Panc1 (cell line): ENCODE measurements at regions not wholly inside any gene's neighbourhood (a gene's known extent, or its start where the extent isn't known, plus 50 kb on each side); places are given as distances from the start of the nearest gene placed in this dataset.

ENCODE experiments used
- ATAC-seq: fragments of 200-7000 bp; cut with Tn5 transposase; 2 replicates; pipeline ENCODE4 v1.9.1; 2020; ENCODE audit warnings: mild to moderate bottlenecking, moderate library complexity
- BruUV-seq: library from RNA; stranded (reverse); fragments of 400-500 nt; replicated peaks from 2 replicates; lab custom pipeline; 2021; lab: Mats Ljungman, UMichigan
- CTCF ChIA-PET: fragments of 300-600 bp; sonication (Branson Sonifier 250); formaldehyde crosslinking; loops from one replicate; lab custom pipeline; 2022; ENCODE audit warnings: antibody characterized with exemption; lab: Charles Lee
- POLR2A ChIA-PET: fragments of 300-600 bp; sonication (Branson Sonifier 250); formaldehyde crosslinking; loops from one replicate; lab custom pipeline; 2022; ENCODE audit warnings: antibody characterized with exemption; lab: Charles Lee
- DNase-seq: peaks from one replicate; pipeline ENCODE4 v3.0.0-alpha.2; 2010; ENCODE audit warnings: low read depth, low spot score
- H3K27ac ChIP-seq: 2 replicates; pipeline ENCODE4 v1.5.1; 2011; ENCODE audit warnings: mild to moderate bottlenecking, low read length, inconsistent platforms
- H3K27me3 ChIP-seq: fragments of 200-500 bp; sonication (Bioruptor generic); 2 replicates; pipeline ENCODE4 v1.6.0; 2014; ENCODE audit warnings: low read length, inconsistent platforms; ENCODE audit not compliant: control insufficient read depth, insufficient read depth
- H3K36me3 ChIP-seq: fragments of 200-500 bp; sonication (Bioruptor generic); 2 replicates; pipeline ENCODE4 v1.5.1; 2014; ENCODE audit warnings: inconsistent platforms, mild to moderate bottlenecking, low read length, moderate library complexity; ENCODE audit not compliant: control insufficient read depth, insufficient read depth
- H3K4me1 ChIP-seq: 2 replicates; pipeline ENCODE4 v1.5.1; 2011; ENCODE audit warnings: inconsistent platforms, mild to moderate bottlenecking, low read length, moderate library complexity; ENCODE audit not compliant: control insufficient read depth, insufficient read depth
- H3K4me3 ChIP-seq, 2 experiments: 2 replicates each; pipeline ENCODE4 v1.5.1; 2011 to 2012; ENCODE audit warnings: low read depth in 2 of 2, low read length in 2 of 2, mild to moderate bottlenecking in 2 of 2, inconsistent platforms in 1 of 2, moderate library complexity in 1 of 2
- H3K9me3 ChIP-seq: fragments of 200-500 bp; sonication (Bioruptor generic); 2 replicates; pipeline ENCODE4 v1.5.1; 2014; ENCODE audit warnings: low read depth, mild to moderate bottlenecking, inconsistent platforms, low read length, moderate library complexity; ENCODE audit not compliant: control insufficient read depth, insufficient read depth
- POLR2AphosphoS5 ChIP-seq: IDR thresholded peaks from 2 replicates; pipeline ENCODE4 v1.6.1; 2012; ENCODE audit warnings: mild to moderate bottlenecking, low read depth, low read length, moderate library complexity
- SIN3A ChIP-seq: IDR thresholded peaks from 2 replicates; pipeline ENCODE4 v1.6.1; 2012; ENCODE audit warnings: low read depth, mild to moderate bottlenecking, low read length, moderate library complexity, borderline replicate concordance; ENCODE audit not compliant: insufficient read depth
- TCF7L2 ChIP-seq: IDR thresholded peaks from 2 replicates; pipeline ENCODE4 v1.6.1; 2011; ENCODE audit warnings: mild to moderate bottlenecking, low read depth, low read length, inconsistent platforms
- in situ Hi-C: cut with HindIII; loops from 2 replicates; pipeline ENCODE4 v1.10.0; 2016; ENCODE audit warnings: low sequenced_read_pairs, low pct_unique_long_range_greater_than_20kb
- intact Hi-C: fragments of 100-400 bp; cut with micrococcal nuclease; formaldehyde crosslinking; loops from one replicate; pipeline ENCODE4 v1.10.0; 2022; ENCODE audit not compliant: unreplicated experiment
- TF ChIP-seq, protein P1 (sequence below), 2 experiments: IDR thresholded peaks; 2 replicates each; pipeline ENCODE4 v1.6.1; 2011 to 2012; ENCODE audit warnings: low read depth in 2 of 2, control low read depth in 1 of 2, low read length in 1 of 2, mild to moderate bottlenecking in 1 of 2, moderate library complexity in 1 of 2; ENCODE audit not compliant: insufficient read depth in 1 of 2
- TF ChIP-seq, protein P2 (sequence below): fragments of 450-650 bp; IDR thresholded peaks from 2 replicates; pipeline ENCODE4 v1.5.1; 2017; ENCODE audit warnings: mild to moderate bottlenecking

DNA sequence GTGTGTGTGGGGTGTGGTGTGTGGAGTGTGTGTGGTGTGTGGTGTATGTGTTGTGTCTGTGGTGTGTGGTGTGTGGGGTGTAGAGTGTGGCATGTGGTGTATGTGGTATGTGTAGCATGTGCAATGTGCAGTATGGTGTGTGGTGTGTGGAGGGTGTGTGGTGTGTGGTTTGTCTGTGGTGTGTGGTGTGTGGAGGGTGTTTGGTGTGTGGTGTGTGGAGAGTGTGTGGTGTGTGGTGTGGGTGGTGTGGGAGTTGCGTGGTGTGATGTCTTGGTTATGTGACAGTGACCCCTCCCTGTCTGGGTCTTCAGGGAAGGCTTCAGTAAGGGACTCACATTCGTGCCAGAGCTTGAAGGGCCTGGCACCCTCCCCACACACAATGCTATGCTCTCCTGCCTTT is 718.2 kb upstream of the SOX11 start:
- ATAC-seq, result no peak
- H3K4me3 ChIP-seq, result no peak overlapping the region
- no peaks in the 10 kb centered on the region for H3K27me3 ChIP-seq
- DNase-seq, result no peak
- BruUV-seq, result no TSS peak
- no peaks in the 10 kb centered on the region for H3K4me1 ChIP-seq
- TF ChIP-seq, protein P1, sequence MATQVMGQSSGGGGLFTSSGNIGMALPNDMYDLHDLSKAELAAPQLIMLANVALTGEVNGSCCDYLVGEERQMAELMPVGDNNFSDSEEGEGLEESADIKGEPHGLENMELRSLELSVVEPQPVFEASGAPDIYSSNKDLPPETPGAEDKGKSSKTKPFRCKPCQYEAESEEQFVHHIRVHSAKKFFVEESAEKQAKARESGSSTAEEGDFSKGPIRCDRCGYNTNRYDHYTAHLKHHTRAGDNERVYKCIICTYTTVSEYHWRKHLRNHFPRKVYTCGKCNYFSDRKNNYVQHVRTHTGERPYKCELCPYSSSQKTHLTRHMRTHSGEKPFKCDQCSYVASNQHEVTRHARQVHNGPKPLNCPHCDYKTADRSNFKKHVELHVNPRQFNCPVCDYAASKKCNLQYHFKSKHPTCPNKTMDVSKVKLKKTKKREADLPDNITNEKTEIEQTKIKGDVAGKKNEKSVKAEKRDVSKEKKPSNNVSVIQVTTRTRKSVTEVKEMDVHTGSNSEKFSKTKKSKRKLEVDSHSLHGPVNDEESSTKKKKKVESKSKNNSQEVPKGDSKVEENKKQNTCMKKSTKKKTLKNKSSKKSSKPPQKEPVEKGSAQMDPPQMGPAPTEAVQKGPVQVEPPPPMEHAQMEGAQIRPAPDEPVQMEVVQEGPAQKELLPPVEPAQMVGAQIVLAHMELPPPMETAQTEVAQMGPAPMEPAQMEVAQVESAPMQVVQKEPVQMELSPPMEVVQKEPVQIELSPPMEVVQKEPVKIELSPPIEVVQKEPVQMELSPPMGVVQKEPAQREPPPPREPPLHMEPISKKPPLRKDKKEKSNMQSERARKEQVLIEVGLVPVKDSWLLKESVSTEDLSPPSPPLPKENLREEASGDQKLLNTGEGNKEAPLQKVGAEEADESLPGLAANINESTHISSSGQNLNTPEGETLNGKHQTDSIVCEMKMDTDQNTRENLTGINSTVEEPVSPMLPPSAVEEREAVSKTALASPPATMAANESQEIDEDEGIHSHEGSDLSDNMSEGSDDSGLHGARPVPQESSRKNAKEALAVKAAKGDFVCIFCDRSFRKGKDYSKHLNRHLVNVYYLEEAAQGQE (IDR thresholded peaks at IDR 0.05; ENCODE audit: insufficient read depth in 1 of 2, low read depth in 2 of 2, low read length in 1 of 2), result no peak
- TF ChIP-seq POLR2AphosphoS5 (no peak), SIN3A (no peak), TCF7L2 (no peak)
- TF ChIP-seq, protein P2, sequence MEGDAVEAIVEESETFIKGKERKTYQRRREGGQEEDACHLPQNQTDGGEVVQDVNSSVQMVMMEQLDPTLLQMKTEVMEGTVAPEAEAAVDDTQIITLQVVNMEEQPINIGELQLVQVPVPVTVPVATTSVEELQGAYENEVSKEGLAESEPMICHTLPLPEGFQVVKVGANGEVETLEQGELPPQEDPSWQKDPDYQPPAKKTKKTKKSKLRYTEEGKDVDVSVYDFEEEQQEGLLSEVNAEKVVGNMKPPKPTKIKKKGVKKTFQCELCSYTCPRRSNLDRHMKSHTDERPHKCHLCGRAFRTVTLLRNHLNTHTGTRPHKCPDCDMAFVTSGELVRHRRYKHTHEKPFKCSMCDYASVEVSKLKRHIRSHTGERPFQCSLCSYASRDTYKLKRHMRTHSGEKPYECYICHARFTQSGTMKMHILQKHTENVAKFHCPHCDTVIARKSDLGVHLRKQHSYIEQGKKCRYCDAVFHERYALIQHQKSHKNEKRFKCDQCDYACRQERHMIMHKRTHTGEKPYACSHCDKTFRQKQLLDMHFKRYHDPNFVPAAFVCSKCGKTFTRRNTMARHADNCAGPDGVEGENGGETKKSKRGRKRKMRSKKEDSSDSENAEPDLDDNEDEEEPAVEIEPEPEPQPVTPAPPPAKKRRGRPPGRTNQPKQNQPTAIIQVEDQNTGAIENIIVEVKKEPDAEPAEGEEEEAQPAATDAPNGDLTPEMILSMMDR, result no peak
- ChIA-PET POLR2A (no interaction called here), CTCF (no interaction called here)
- no peaks in the 10 kb centered on the region for H3K36me3 ChIP-seq
- in situ Hi-C loops (no loop called here), intact Hi-C loops (no loop called here)
- no peaks in the 10 kb centered on the region for H3K9me3 ChIP-seq
- H3K27ac ChIP-seq, result no peak overlapping the region

DNA sequence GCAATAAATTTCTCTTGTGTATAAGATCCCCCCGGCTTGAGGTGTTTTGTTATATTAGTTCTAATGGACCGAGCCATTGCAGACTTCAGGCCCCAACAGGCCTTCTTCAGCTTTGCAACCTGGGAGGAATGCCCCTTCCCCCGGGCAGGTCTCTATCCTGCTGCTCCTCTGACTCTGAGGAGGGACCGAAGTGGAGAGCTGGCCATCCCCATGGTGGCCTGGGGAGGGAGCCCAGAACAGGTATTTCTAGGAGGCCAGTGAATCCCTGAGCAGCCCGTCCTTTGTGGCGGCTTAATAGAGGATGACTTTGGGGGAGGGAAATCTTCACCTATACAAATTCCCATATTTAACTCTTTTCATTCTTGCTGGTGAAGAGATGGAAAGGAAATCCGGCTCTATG is 715.8 kb upstream of the SOX11 start:
- in situ Hi-C loops, result no loop called here
- DNase-seq (no peak), ATAC-seq (no peak)
- no peak for TF ChIP-seq TCF7L2
- TF ChIP-seq, protein P1 (IDR thresholded peaks at IDR 0.05; ENCODE audit: insufficient read depth in 1 of 2, low read depth in 2 of 2, low read length in 1 of 2), result no peak
- no peak for TF ChIP-seq SIN3A
- TF ChIP-seq, protein P2, result no peak
- TF ChIP-seq POLR2AphosphoS5, result no peak
- intact Hi-C loops, result no loop called here
- no TSS peak for BruUV-seq
- Histone ChIP-seq H3K27me3 (no peaks in the 10 kb centered on the region), H3K4me1 (no peaks in the 10 kb centered on the region), H3K27ac (no peak overlapping the region), H3K36me3 (no peaks in the 10 kb centered on the region), H3K9me3 (no peaks in the 10 kb centered on the region), H3K4me3 (no peak overlapping the region)
- ChIA-PET POLR2A (no interaction called here), CTCF (no interaction called here)
